Stimulated activated CD4-positive, alpha-beta T cell treated with anti-CD3 and anti-CD28 coated beads, Interleukin-4, amount 100 ng/mL, for 48 hours (primary cell): ENCODE measurements at regions not wholly inside any gene's neighbourhood (a gene's known extent, or its start where the extent isn't known, plus 50 kb on each side); places are given as distances from the start of the nearest gene placed in this dataset.

ENCODE experiments used
- DNase-seq, 2 donors: peaks; one replicate each; pipeline ENCODE4 v3.0.0-alpha.2; 2020; ENCODE audit warnings: low read depth in 2 of 2

DNA sequence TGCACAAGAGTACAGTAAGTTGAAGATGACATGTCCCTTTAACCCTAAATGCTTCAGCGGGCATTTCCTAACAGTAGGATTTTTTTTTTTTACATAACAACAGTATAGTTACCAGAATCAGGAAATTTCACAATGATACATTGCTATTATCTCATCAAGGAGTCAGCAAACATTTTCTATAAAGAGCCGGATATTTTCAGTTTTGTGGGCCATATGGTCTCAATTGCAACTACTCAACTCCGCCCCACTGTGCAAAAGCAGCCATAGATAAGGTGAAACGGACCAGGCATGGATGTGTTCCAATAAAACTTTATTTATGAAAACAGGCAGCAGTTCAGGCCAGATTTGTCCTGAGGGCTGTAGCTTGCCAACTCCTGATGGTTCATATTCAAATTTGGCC lies 130.6 kb downstream of the SMAD6 start:
- no peak for DNase-seq

DNA sequence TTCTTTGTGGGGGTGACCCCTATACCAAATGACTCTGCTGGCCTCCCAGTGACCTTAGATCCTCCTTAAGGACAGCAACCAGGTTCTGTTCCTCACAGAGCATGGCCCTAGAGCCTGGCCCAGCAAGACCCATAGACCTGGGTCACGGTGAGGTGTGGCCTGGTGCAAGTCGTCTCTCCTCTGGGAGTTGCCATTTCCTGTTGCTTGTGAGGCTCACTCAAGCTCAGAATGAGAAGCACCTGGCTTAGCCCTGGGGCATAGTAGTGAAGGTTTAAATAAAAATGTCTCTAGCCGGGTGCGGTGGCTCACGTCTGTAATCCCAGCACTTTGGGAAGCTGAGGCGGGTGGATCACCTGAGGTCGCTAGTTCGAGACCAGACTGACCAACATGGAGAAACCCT lies 131.3 kb downstream of the SMAD6 start:
- no peak for DNase-seq

DNA sequence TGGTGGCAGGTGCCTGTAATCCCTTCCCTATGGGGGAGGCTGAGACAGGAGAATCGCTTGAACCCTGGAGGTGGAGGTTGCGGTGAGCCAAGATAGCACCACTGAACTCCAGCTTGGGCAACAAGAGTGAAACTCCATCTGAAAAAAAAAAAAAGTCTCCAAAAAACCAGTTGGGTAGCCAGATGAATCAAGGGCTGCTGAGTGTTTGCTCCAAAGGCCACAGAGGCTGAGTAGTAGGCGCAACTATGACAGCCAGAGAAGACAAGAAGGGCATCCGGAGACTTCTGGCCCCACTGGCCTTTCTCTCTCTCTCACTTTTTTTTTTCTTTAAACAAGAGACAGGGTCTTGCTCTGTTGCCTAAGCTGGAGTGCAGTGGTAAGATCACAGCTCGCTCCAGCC lies 131.8 kb downstream of the SMAD6 start:
- DNase-seq: no peak

DNA sequence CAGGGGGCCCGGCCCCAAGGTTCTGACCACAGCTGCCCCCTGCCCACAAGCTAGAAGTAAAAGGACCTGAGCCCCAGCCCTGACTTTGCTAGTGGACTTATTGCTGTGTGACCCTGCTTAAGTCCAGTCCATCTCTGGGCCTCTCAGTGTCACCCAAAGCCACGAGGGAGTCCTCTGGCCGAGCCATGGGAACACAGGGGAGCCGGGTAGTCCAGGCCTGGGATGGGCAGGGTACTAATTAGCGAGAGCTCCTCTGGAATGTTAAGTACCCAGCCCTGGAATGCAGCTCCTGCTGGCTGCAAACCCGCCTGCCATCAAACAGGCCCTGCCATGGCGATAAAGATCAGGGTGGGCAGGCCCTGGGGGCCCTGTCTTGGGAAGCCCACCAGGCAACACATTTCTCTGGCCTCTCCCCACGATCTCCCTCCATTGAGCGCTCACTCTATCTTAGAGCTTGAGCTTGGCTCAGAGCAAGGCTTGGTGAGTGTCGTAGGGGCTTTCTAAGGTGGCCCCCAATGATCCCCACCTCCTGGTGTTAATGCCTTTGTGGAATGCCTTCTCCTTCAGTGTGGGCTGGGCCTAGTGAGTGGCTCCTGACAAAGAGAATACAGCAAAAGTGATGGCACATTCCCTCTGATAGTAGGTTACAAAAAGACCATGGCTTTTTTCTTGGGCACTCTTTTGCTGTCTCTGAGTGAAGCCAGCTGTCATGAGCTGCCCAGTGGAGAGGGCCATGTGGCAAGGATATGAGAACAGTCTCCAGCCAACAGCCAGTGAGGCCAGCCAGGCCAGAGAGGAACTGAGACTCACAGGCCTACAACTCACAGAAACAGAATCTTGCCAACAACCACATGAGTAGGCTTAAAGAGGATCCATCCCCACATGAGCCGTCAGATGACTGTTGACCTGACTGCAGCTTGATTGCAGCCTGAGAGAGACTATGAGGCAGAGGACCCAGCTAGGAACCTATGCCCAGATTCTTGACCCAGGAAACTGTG lies 133.1 kb downstream of the SMAD6 start:
- DNase-seq: no peak

DNA sequence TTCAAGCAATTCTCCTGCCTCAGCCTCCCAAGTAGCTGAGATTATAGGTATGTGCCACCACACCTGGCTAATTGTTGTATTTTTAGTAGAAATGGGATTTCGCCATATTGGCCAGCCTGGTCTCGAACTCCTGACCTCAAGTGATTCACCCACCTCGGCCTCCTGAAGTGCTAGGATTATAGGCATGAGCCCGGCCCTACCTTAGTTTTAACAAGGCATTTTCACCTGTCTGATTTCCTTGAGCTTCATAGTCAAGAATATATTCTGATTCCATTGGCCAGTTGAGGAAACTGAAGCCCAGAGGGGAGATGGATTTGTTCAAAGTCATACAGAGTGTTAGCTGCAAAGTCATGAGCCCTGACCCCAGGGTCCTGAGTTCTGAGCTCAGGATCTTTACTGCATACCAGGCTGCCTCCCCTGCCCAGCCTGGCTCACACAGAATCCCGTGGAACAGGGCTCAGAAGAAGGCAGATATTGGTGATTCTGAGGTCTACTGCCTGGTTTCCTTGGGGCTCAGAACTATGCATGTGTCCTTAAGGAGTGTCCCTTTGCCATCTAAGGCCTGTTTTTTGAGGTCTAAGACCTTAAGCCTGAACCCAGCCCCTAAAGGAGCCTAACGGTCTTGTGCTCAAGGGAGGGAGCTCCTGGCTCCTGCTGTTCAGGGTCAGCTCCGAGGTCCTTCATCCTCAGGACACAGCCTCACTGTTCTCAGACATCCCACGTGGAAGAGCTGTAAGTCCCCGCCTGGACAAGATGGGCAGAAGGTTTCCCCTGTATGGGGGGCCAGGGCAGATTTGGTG lies 134.4 kb downstream of the SMAD6 start:
- DNase-seq: no peak

DNA sequence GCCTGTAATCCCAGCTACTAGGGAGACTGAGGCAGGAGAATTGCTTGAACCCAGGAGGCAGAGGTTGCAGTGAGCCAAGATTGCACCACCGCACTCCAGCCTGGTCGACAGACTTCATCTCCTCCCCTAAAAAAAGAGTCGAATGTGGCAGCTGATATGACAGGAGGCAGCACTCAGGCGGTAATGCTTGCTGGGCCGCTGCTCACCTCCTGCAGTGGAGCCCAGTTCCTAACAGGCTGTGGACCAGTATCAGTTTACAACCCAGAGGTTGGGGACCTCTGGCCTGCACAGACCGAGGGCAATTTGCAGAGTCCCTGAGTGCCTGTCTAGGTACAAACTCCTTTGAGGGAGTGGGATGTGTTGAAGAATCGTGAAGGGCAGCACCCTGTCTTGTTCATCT lies 136.2 kb downstream of the SMAD6 start:
- DNase-seq: no peak

DNA sequence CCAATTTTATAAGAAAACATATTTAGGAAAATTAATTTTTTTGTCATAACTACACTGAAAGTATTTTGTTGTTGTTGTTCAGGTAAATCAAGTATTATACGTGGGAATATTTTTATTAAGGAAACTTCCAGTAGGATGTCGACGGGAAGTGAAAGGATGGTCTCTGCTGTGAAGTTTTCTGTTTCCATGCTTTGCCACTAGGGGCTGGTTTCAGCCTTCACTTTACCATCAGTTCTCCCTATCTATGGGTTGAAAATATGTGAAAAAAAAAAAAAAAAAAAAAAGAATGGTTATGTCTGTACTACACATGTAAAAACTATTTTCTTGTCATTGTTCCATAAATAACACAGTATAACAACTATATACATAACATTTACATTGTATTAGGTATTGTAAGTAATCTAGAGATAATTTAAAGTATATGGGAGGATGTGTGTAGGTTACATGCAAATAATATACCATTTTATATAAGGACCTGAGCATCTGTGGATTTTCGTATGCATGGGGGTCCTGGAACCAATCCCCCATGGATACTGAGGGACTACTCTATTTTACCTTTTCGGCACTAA lies 136.7 kb downstream of the SMAD6 start:
- DNase-seq: no peak

DNA sequence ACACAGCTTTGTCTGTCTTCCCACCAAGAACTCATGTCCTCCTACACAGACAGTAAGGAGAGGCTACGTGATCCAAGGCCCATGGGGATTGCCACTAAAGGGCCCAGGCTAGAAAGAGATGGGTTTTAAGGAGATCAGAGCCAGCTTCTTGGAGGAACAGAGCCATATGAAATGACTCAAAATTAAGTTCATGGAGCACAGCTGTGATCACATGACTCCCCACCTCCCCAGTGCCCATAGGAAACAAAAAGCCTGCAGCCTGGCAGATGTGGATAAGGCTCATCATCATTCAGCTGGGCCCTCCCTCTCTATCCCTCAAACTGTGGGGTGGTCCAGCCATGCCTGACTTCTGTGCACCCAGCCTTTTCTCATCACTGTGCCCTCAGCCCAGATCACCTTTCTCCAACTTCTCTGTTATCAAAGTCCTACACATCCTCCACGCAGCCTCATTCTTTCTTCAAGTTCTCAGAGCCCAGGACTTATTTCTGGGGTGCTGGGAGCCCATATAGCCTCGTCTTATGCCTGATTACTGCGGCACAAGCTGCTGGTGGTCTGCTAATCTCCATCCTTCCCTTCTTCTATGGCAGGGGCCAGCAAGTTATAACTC lies 137.6 kb downstream of the SMAD6 start:
- no peak for DNase-seq

DNA sequence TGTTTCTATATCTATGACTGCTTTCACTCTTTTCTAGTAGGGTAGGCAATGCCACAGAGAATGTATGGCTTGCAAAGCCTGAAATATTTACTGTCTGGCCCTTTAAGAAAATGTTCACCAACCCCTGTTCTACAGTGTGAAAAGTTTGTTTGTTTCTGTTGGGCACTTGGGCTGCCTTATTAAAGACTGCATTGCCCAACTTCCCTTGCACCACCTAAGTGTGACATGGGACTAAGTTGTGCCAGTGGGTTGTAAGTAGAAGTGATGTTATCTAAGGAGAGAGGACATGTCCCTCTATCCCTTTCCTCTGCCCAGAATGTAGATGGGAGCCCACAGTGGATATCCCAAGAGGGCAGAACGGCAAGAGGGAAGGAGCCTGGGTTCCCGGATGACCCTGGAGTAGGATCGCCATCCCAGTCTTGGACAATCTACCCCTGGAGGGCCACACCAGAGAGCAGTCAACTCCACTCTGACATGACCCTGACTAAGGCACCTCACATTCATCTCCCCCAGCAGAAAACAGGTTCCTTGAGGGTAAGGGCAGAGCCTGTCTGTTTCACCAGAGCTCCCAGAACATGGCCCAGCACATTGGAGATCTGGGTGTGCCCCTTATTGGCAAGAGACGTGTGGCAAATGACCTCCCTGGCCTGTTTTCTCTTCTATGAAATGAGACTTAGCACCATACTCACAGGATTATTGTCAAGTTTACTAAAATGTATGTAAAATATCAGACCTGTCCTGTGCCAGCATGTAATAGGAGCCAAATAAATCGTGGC lies 138.8 kb downstream of the SMAD6 start:
- no peak for DNase-seq

DNA sequence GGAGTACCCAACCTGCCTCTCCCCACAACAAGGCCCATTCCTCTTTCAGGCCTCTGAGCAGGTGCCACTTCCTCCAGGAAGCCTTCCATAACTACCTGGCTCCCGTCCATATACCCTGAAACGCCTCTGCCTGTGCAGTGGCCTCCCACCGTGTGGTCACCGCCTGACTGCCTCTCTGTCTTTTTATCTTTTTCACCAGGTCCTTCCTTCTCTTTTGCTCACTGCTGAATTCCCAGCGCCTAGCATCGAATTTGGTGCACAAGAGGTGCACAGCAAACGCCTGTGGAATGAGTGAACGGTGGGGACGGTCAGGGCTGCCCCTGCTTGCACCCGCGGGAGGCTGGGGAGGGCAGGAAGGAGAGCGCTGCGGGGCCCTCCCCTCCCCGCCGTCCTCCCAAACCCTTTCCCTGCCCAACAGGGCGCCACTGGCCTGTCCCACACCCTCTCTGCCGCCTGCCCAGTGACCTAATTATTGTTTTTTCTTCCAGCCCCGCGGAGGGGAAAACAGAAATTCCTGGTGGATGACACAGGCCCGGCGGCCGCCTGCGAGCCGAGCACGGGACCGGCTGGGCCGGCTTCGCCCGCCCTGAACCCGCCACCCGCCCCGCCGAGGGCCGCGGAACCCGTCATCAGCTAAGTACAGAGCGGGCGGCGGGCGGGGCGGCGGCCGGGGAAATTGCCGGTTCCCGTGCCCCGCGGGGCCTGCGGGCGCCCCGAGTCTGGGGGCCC lies 140.1 kb downstream of the SMAD6 start:
- no peak for DNase-seq

DNA sequence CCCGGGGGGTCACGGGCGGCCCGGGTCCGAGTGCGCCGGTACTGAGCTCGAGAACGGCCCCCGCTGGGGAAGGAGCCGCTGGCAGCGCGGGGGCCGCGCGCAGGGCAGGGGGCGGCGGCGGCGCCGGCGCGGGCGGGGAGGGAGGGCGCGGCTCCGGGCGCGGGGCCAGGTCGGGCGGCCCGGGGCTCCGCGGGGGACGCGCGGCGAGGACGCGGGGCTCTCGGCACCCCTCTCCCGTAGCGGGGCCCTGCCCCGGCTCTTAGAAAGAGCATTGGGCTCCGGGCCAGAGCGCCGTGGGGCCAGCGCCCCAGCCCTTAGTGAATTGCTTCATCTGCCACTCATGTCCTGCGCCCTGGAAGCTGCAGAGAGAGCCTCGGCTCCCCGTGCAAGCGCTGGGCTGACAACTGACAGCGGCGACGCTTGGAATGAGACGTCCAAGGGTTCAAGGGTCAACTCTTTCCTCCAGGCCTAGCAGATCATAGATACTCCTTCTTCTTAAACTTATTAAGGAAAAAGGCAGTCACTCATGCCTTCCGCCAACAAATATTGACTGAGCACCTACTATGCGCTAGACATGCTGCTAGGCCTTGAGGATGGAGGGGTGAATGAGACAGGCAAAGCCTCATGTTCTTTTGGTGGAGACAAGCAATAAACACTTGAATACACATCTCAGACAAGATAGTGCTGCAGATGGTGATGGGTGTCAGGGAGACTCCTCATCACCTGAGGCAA lies 140.8 kb downstream of the SMAD6 start:
- DNase-seq: no peak

DNA sequence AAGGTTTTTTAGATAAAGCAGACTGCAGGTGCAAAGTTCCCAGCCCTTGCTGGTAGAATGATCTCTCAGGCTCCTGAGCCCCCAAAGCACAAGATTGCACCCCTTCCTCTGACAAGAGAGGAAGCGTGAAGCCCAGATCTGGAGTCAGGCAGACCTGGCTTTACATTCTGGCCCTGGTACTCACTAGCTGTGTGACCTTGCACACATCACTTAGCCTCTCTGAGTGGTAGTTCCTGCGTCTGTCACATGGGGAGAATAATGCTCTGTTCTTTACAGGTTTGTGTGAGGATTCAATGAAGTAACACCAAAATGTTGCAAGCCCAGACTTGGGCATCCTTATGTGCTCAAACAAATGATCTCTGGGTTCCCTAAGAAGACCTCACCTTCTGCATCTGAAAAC lies 141.5 kb downstream of the SMAD6 start:
- no peak for DNase-seq

DNA sequence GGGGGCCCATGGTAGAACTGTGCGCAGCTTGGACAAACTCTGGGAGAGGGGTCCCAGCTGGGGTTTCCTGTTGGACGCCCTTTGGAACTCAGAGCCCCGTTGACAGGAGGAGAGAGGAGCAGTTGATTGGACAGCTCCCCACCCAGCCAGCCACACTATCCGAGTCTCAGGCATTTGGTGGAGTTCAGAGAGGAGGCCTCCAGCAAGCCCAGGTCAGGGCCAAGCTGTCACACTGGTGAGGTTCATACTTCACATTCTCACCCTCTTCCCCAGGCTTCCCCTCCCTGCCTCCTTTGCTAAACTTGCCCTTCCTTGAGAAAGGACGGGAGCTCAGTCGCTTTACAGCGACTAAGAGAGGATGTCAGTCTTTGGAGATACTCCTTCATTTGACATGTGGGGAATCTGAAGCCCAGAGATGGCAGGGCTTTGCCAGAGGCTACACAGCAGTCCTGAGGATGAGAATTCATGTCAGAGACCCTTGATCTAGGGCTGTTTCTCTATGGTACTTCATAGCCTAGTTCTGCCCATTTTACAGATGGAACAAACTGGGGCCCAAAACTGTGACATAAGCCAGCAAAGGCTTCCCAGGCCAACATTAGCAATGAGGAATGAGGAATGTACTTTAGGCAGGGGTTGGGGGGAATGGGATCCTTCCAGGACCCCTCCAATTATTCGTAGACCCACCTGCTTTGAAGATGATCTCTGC lies 142.2 kb downstream of the SMAD6 start:
- no peak for DNase-seq

DNA sequence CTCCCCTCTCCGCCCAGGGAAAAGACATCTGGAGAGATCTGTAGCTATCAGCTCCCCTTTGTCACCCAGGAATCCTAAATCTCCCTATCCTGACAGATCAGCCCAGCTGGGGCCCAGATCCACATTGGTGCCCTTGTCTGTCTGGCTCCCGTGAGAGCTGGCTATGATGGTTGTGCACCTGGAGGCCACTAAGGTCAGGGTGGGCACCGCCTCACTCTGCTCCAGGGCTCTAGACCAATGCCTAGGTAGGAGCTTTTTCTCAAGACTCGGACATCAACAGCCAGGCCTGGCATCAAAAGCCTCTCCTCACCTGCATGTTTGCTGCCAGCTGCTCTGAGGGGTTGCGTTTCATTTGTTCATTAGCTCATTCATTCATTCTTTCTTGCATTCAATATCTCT lies 142.7 kb downstream of the SMAD6 start:
- no peak for DNase-seq

DNA sequence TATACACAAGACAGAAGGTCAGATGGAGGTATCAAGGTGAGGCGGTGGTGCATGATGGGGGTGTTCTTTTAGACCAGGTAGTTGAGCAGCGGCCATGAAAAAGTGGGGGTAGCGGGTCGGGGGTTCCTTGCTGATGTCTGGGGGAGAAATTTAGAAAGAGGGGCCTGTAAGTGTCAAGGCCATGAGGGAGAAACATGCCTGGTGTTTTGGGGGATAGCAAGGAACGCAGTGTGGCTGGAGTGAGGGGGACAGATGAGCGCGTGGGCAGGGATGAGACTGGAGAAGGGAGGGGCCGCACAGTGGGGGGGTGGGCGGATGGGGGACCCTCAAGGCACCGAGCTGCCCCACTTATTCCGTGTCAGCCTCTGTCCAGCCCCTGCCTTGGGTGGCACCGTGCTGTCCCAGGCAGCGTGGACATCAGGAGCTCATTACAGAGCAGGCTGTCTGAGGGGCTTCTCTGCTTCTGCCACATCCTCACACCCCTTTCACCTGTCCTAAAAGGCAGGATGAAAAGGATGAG lies 143.3 kb downstream of the SMAD6 start:
- no peak for DNase-seq

DNA sequence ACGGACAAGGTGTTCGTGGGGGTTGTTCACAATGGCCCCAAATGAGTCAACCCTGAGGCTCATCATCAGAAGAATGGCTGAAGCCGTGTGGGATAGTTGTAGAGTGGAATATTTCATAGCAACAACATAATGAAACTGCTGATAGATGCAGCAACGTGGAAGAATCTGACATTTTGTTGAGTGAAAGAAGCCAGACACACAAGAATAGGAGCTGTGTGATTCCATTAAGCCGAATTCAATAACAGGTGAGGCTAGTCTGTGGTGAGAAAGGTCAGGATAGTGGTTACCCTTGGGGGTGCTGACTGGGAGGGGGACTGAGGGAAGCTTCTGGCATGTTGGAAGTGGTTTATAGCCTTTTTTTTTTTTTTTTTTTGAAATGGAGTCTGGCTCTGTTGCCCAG lies 144.0 kb downstream of the SMAD6 start:
- no peak for DNase-seq

DNA sequence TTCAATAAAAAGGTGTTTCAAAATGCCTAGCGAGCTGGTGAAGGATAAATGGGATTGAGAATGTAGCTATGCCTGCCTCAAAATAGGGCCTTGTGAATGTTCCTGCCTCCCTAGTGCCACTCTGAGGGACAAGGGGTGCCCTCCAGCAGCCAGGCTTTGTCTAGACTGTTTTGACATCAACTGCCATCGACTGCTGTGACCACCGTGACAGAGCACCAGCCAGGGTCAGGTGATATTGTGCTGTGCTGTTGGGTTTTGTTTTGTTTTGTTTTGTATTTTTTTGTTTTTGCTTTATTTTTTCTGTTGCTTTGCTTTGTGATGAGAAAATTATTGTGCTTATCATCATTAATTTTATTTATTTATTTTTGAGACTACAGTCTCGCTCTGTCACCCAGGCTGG lies 144.8 kb downstream of the SMAD6 start:
- DNase-seq: no peak

DNA sequence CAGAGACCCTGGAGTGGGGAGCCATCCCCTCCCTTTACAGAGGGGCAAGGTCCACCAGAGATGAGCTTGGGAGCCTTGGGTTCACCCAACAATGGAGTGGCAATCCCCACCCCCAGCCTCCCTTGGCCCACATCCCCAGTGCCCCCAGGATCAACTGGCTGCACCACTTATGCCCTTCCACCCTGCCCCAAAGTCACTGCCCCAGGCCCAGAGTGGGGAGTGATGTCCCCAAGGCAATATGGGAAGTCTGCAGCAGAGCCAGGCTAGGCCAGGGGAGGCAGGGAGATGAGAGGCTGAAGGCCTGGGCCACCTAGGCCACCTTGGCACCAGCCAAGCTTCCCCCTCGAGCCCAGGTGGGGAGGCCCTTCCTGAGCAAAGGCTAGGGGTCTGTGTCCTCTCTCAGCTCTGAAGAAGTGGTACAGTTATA lies 145.5 kb downstream of the SMAD6 start:
- no peak for DNase-seq

DNA sequence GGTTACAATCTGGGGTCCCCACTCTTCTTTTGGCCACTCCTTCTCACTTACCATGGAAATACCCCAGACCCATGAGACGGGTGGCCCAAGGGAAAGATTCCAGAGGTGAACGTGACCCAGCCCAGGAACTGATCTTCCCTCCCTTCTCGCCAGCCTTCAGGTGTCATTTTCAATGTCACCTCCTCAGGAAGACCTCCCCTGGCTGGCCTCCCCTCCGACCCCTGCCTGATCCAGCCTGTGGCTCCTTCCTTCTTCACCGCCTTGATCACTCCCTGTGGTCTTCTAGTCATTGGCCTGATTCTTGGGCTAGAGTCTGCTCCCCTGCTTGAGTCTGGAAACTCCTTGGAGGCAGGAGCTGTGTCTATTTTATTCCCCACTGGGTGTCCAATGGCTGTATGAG lies 146.1 kb downstream of the SMAD6 start:
- no peak for DNase-seq
